ENCODE measurements at regions not wholly inside any gene's neighbourhood (a gene's known extent, or its start where the extent isn't known, plus 50 kb on each side); places are given as distances from the start of the nearest gene placed in this dataset.

- TF ChIP-seq CTCF (IDR thresholded peaks at IDR 0.05) (no peak), EZH2phosphoT487 (IDR thresholded peaks at IDR 0.05) (no peak), EZH2 (IDR thresholded peaks at IDR 0.05) (no peak)
- Mint-ChIP-seq H3K27me3 (ENCODE audit: insufficient read depth, low read depth) (peaks cover 2% of the 10 kb centered on the region), H3K27ac (no peak overlapping the region), H3K4me1 (peaks cover 10% of the 10 kb centered on the region), H3K4me3 (no peak overlapping the region), H3K9me3 (no peaks in the 10 kb centered on the region), H3K36me3 (no peaks in the 10 kb centered on the region)
- H3K36me3 ChIP-seq, result no peaks in the 10 kb centered on the region
- H3K4me1 ChIP-seq, result no peaks in the 10 kb centered on the region
- no peak overlapping the region for H3K4me3 ChIP-seq
- H3K27ac ChIP-seq, result no peak overlapping the region
- H3K9ac ChIP-seq, result no peak overlapping the region
- DNase-seq (ENCODE audit: low spot score), result no peak
- no peaks in the 10 kb centered on the region for H3K27me3 ChIP-seq
- H3K79me2 ChIP-seq (ENCODE audit: low read depth), result no peaks in the 10 kb centered on the region
- H3K9me3 ChIP-seq (ENCODE audit: low read depth), result no peaks in the 10 kb centered on the region
- H3K4me2 ChIP-seq, result no peak overlapping the region
- H2AFZ ChIP-seq (replicated peaks), result no peak overlapping the region
- H3F3A ChIP-seq (ENCODE audit: low read depth), result no peaks in the 10 kb centered on the region
- no peaks in the 10 kb centered on the region for H4K20me1 ChIP-seq (ENCODE audit: low read depth)
Observed at GRCh38 chr7:41136551-41136950, 566.3 kb downstream of the INHBA start.

GRCh38 chr7:41135511-41135910 is 567.4 kb downstream of the INHBA start:
- Mint-ChIP-seq H3K27me3 (ENCODE audit: insufficient read depth, low read depth) (peaks cover 2% of the 10 kb centered on the region), H3K36me3 (no peaks in the 10 kb centered on the region)
- no peak for DNase-seq (ENCODE audit: low spot score)

GRCh38 chr7:41134300-41135255 is 568.3 kb downstream of the INHBA start:
- Histone ChIP-seq H4K20me1 (ENCODE audit: low read depth) (no peaks in the 10 kb centered on the region), H3F3A (ENCODE audit: low read depth) (no peaks in the 10 kb centered on the region), H3K9ac (no peak overlapping the region), H3K27ac (no peak overlapping the region), H3K4me1 (no peaks in the 10 kb centered on the region), H2AFZ (replicated peaks) (no peak overlapping the region), H3K79me2 (ENCODE audit: low read depth) (no peaks in the 10 kb centered on the region), H3K9me3 (ENCODE audit: low read depth) (no peaks in the 10 kb centered on the region), H3K36me3 (no peaks in the 10 kb centered on the region), H3K4me2 (no peak overlapping the region), H3K4me3 (no peak overlapping the region), H3K27me3 (no peaks in the 10 kb centered on the region)
- no peaks in the 10 kb centered on the region for H3K9me3 Mint-ChIP-seq
- TF ChIP-seq EZH2 (IDR thresholded peaks at IDR 0.05) (no peak), EZH2phosphoT487 (IDR thresholded peaks at IDR 0.05) (no peak), CTCF (IDR thresholded peaks at IDR 0.05) (no peak)
- H3K27me3 Mint-ChIP-seq (ENCODE audit: insufficient read depth, low read depth), result peaks cover 2% of the 10 kb centered on the region
- H3K4me1 Mint-ChIP-seq, result peaks cover 23% of the 10 kb centered on the region
- DNase-seq (ENCODE audit: low spot score), result no peak
- H3K27ac Mint-ChIP-seq, result no peak overlapping the region
- no peaks in the 10 kb centered on the region for H3K36me3 Mint-ChIP-seq
- no peak overlapping the region for H3K4me3 Mint-ChIP-seq

More at GRCh38 chr7:41135511-41135910, 567.4 kb downstream of the INHBA start:
- H4K20me1 ChIP-seq (ENCODE audit: low read depth), result no peaks in the 10 kb centered on the region
- TF ChIP-seq EZH2 (IDR thresholded peaks at IDR 0.05), result no peak
- no peaks in the 10 kb centered on the region for H3K4me1 ChIP-seq
- no peak overlapping the region for H3K27ac ChIP-seq
- Mint-ChIP-seq H3K27ac (no peak overlapping the region), H3K4me3 (no peak overlapping the region), H3K9me3 (no peaks in the 10 kb centered on the region), H3K4me1 (peaks cover 14% of the 10 kb centered on the region)
- no peaks in the 10 kb centered on the region for H3K27me3 ChIP-seq
- H2AFZ ChIP-seq (replicated peaks), result no peak overlapping the region
- no peak overlapping the region for H3K9ac ChIP-seq
- no peak overlapping the region for H3K4me2 ChIP-seq
- no peak overlapping the region for H3K4me3 ChIP-seq
- no peaks in the 10 kb centered on the region for H3K9me3 ChIP-seq (ENCODE audit: low read depth)
- no peaks in the 10 kb centered on the region for H3K36me3 ChIP-seq
- no peaks in the 10 kb centered on the region for H3K79me2 ChIP-seq (ENCODE audit: low read depth)
- no peaks in the 10 kb centered on the region for H3F3A ChIP-seq (ENCODE audit: low read depth)

Measured in neural progenitor cell (in vitro differentiated cells).